ENCODE measurements at regions not wholly inside any gene's neighbourhood (a gene's known extent, or its start where the extent isn't known, plus 50 kb on each side); places are given as distances from the start of the nearest gene placed in this dataset.

GRCh38 chr15:98536976-98537375 is 111.4 kb upstream of the IGF1R start:
- TF ChIP-seq EZH2 (IDR thresholded peaks at IDR 0.05; ENCODE audit: insufficient read depth, poor library complexity, severe bottlenecking) (no peak), EZH2phosphoT487 (IDR thresholded peaks at IDR 0.05; ENCODE audit: insufficient read depth, low read depth) (no peak)
